ENCODE measurements at regions not wholly inside any gene's neighbourhood (a gene's known extent, or its start where the extent isn't known, plus 50 kb on each side); places are given as distances from the start of the nearest gene placed in this dataset.
"Not testable (repeated sequence)": the region's sequence is repeated elsewhere in the genome, so short reads cannot be mapped to it uniquely, and the experiment has no call there.

GRCh38 chr9:24899463-24899862, 353.8 kb upstream of the IZUMO3 start:
- DNase-seq (ENCODE audit: low read depth) = no peak
- no peak for TF ChIP-seq CTCF (IDR thresholded peaks at IDR 0.05; ENCODE audit: insufficient read depth, low read length)
- H3K4me3 ChIP-seq (ENCODE audit: low read depth, low read length) = no peak overlapping the region

- TF ChIP-seq CTCF (IDR thresholded peaks at IDR 0.05; ENCODE audit: insufficient read depth, low read length) = no peak
- no peak for DNase-seq (ENCODE audit: low read depth)
- no peak overlapping the region for H3K4me3 ChIP-seq (ENCODE audit: low read depth, low read length)
These were observed 352.1 kb upstream of the IZUMO3 start for GRCh38 chr9:24897826-24898225.

GRCh38 chr9:24881361-24881760, 335.7 kb upstream of the IZUMO3 start:
- H3K4me3 ChIP-seq (ENCODE audit: low read depth, low read length) = no peak overlapping the region
- DNase-seq (ENCODE audit: low read depth) = no peak
- TF ChIP-seq CTCF (IDR thresholded peaks at IDR 0.05; ENCODE audit: insufficient read depth, low read length) = no peak

- TF ChIP-seq CTCF (IDR thresholded peaks at IDR 0.05; ENCODE audit: insufficient read depth, low read length) = no peak
- no peak for DNase-seq (ENCODE audit: low read depth)
- H3K4me3 ChIP-seq (ENCODE audit: low read depth, low read length) = no peak overlapping the region
These were observed 333.9 kb upstream of the IZUMO3 start for GRCh38 chr9:24879591-24879990.

GRCh38 chr9:24856601-24857000, 310.9 kb upstream of the IZUMO3 start:
- DNase-seq (ENCODE audit: low read depth); H3K4me3 ChIP-seq (ENCODE audit: low read depth, low read length): not testable (repeated sequence)

GRCh38 chr9:24846248-24846912, 300.7 kb upstream of the IZUMO3 start:
- DNase-seq (ENCODE audit: low read depth) = no peak
- TF ChIP-seq CTCF (IDR thresholded peaks at IDR 0.05; ENCODE audit: insufficient read depth, low read length) = no peak
- H3K4me3 ChIP-seq (ENCODE audit: low read depth, low read length) = no peak overlapping the region

- DNase-seq (ENCODE audit: low read depth) = no peak
- H3K4me3 ChIP-seq (ENCODE audit: low read depth, low read length) = no peak overlapping the region
- no peak for TF ChIP-seq CTCF (IDR thresholded peaks at IDR 0.05; ENCODE audit: insufficient read depth, low read length)
These were observed 298.5 kb upstream of the IZUMO3 start for GRCh38 chr9:24844217-24844616.
